ENCODE measurements at regions not wholly inside any gene's neighbourhood (a gene's known extent, or its start where the extent isn't known, plus 50 kb on each side); places are given as distances from the start of the nearest gene placed in this dataset.

- no peak for TF ChIP-seq CTCF (IDR thresholded peaks at IDR 0.05)
- TF ChIP-seq POLR2A (IDR thresholded peaks at IDR 0.05) = no peak
- no peak for TF ChIP-seq POLR2AphosphoS5 (IDR thresholded peaks at IDR 0.05)
These were observed 185.9 kb downstream of the MAFB start for GRCh38 chr20:40503119-40503518.
